Endothelial cell of umbilical vein (primary cell): ENCODE measurements at regions not wholly inside any gene's neighbourhood (a gene's known extent, or its start where the extent isn't known, plus 50 kb on each side); places are given as distances from the start of the nearest gene placed in this dataset.

Source experiments
- BruUV-seq: library from RNA; stranded (reverse); fragments of 400-500 nt; replicated peaks from 2 replicates; lab custom pipeline; 2021; lab: Mats Ljungman, UMichigan
- CTCF ChIA-PET: fragments of 300-600, 350-600 bp; sonication (Branson Sonifier 250); formaldehyde crosslinking; loops from one replicate; lab custom pipeline; 2021; ENCODE audit warnings: antibody characterized with exemption, inconsistent platforms; lab: Charles Lee
- POLR2A ChIA-PET: fragments of 300-600, 350-600 bp; sonication (Branson Sonifier 250); formaldehyde crosslinking; loops from one replicate; lab custom pipeline; 2021; ENCODE audit warnings: antibody characterized with exemption, inconsistent platforms; lab: Charles Lee
- DNase-seq: peaks from one replicate; pipeline ENCODE4 v3.0.0-alpha.2; 2011; ENCODE audit warnings: low read depth, low spot score
- FAIRE-seq: peaks from 2 replicates; lab custom pipeline; 2011; peaks lifted over from hg19 to GRCh38; lab: Jason Lieb, UNC
- H2AFZ ChIP-seq: 2 replicates; pipeline ENCODE4 v1.6.0; 2012; ENCODE audit warnings: low read depth, low read length, control low read depth, inconsistent platforms
- H3K27ac ChIP-seq: 2 replicates; pipeline ENCODE4 v1.5.1; 2011; ENCODE audit warnings: low read depth, mild to moderate bottlenecking, control low read depth, low read length, moderate library complexity; ENCODE audit not compliant: insufficient read depth
- H3K27me3 ChIP-seq, 2 experiments: 2 replicates each; pipeline versions ENCODE4 v1.6.0 to v1.6.1; 2011; ENCODE audit warnings: low read length in 2 of 2, mixed read lengths in 1 of 2; ENCODE audit not compliant: control insufficient read depth in 2 of 2, insufficient read depth in 2 of 2
- H3K36me3 ChIP-seq, 2 experiments: 2 replicates in 1 of 2; 3 replicates in 1 of 2; pipeline ENCODE4 v1.5.1; 2011; ENCODE audit warnings: low read length in 2 of 2, mild to moderate bottlenecking in 1 of 2, moderate library complexity in 1 of 2; ENCODE audit not compliant: control insufficient read depth in 2 of 2, insufficient read depth in 2 of 2; ENCODE audit errors: extremely low read depth in 1 of 2
- H3K4me1 ChIP-seq: 3 replicates; pipeline ENCODE4 v1.5.1; 2011; ENCODE audit warnings: mild to moderate bottlenecking, low read length; ENCODE audit not compliant: control insufficient read depth, insufficient read depth; ENCODE audit errors: extremely low read depth
- H3K4me2 ChIP-seq: 2 replicates; pipeline ENCODE4 v1.6.1; 2011; ENCODE audit warnings: low read length, control low read depth, mixed read lengths; ENCODE audit not compliant: insufficient read depth
- H3K4me3 ChIP-seq, 3 experiments: fragments of 200-600 bp in 1 of 3; sonication (generic), shearing (Covaris generic) in 1 of 3; replicated peaks in 1 of 3; 2 replicates each; pipeline ENCODE4 v1.5.1; 2011 to 2016; ENCODE audit warnings: control low read depth in 3 of 3, low read length in 3 of 3, mild to moderate bottlenecking in 2 of 3, inconsistent platforms in 1 of 3, low read depth in 1 of 3, moderate library complexity in 1 of 3; ENCODE audit not compliant: insufficient read depth in 1 of 3
- H3K79me2 ChIP-seq: 2 replicates; pipeline ENCODE4 v1.6.0; 2012; ENCODE audit warnings: low read length, inconsistent platforms; ENCODE audit not compliant: control insufficient read depth, insufficient read depth
- H3K9ac ChIP-seq: replicated peaks from 2 replicates; pipeline ENCODE3; 2011; ENCODE audit warnings: low read length, control low read depth; ENCODE audit not compliant: insufficient read depth; ENCODE audit errors: extremely low read depth
- H3K9me1 ChIP-seq: replicated peaks from 3 replicates; pipeline ENCODE4 v1.6.0; 2011; ENCODE audit warnings: mild to moderate bottlenecking, low read length; ENCODE audit not compliant: control insufficient read depth, insufficient read depth; ENCODE audit errors: extremely low read depth
- H3K9me3 ChIP-seq: replicated peaks from 2 replicates; pipeline ENCODE4 v1.5.1; 2012; ENCODE audit warnings: low read length, inconsistent platforms; ENCODE audit not compliant: control insufficient read depth, insufficient read depth
- H4K20me1 ChIP-seq: replicated peaks from 2 replicates; pipeline ENCODE3; 2011; ENCODE audit warnings: mild to moderate bottlenecking, low read length; ENCODE audit not compliant: control insufficient read depth, insufficient read depth; ENCODE audit errors: extremely low read depth
- CTCF ChIP-seq, 2 donors: IDR thresholded peaks; 1 replicate in 1 of 2; 2 replicates in 1 of 2; pipeline ENCODE4 v1.5.1; 2011; ENCODE audit warnings: low read length in 2 of 2, mild to moderate bottlenecking in 2 of 2, moderate library complexity in 2 of 2, control low read depth in 1 of 2, inconsistent platforms in 1 of 2, low read depth in 1 of 2; ENCODE audit not compliant: insufficient read depth in 1 of 2; ENCODE audit errors: extremely low read depth in 1 of 2
- EZH2 ChIP-seq: IDR thresholded peaks from 2 replicates; pipeline ENCODE4 v1.6.1; 2012; ENCODE audit warnings: borderline replicate concordance, low read depth, mild to moderate bottlenecking, moderate library complexity, low read length, inconsistent platforms; ENCODE audit not compliant: severe bottlenecking
- FOS ChIP-seq: IDR thresholded peaks from 2 replicates; pipeline ENCODE4 v1.6.1; 2011; ENCODE audit warnings: mild to moderate bottlenecking, low read length, moderate library complexity, borderline replicate concordance; ENCODE audit not compliant: insufficient read depth
- GATA2 ChIP-seq: IDR thresholded peaks from 2 replicates; pipeline ENCODE4 v1.7.0; 2011; ENCODE audit warnings: low read depth, mild to moderate bottlenecking, moderate library complexity, mixed read lengths, low read length; ENCODE audit not compliant: insufficient read length, insufficient read depth
- JUN ChIP-seq: IDR thresholded peaks from 2 replicates; pipeline ENCODE4 v1.6.1; 2011; ENCODE audit warnings: borderline replicate concordance, low read depth; ENCODE audit not compliant: insufficient read length, insufficient read depth
- MAX ChIP-seq: IDR thresholded peaks from 2 replicates; pipeline ENCODE4 v1.6.1; 2011; ENCODE audit not compliant: insufficient read depth, insufficient read length
- MYC ChIP-seq: IDR thresholded peaks from one replicate; pipeline ENCODE4 v1.6.1; 2011; ENCODE audit warnings: mild to moderate bottlenecking, low read depth, low read length
- POLR2A ChIP-seq: IDR thresholded peaks from 2 replicates; pipeline ENCODE4 v1.6.1; 2012; ENCODE audit warnings: low read depth, mild to moderate bottlenecking, control low read depth, low read length
- POLR2AphosphoS5 ChIP-seq: IDR thresholded peaks from 2 replicates; pipeline ENCODE4 v1.6.1; 2012; ENCODE audit warnings: low read depth, mild to moderate bottlenecking, control low read depth, low read length, moderate library complexity; ENCODE audit not compliant: insufficient read depth
- dilution Hi-C: fragments of 300-500 bp; cut with MboI; formaldehyde crosslinking; loops from one replicate; pipeline ENCODE4 v1.15.0; 2019; ENCODE audit warnings: low sequenced_read_pairs; ENCODE audit not compliant: extremely low pct_ligation_motif_present
- intact Hi-C: fragments of 100-400 bp; cut with micrococcal nuclease; formaldehyde crosslinking; loops from one replicate; pipeline ENCODE4 v1.10.0; 2022

DNA sequence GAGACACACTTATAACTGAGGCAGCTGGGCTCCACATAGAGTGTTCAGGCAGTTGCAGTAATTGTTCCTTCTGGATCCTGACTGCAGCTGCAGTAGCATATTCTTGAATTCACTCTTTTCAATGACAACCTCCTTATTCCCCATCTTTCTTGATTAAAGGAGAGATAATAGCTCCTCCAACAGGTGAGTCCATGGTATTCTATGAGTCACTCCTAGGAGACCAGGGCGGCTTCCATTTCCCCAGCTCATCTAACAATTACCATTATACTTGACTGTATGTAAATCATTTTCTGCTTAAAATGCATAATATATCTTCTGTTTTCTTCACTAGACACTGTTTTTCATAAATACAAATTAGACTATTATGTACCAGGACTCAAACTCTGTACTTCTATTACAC lies 62.4 kb downstream of the TENT5A start:
- Histone ChIP-seq H3K9me3 (no peaks in the 10 kb centered on the region), H4K20me1 (no peaks in the 10 kb centered on the region), H3K4me2 (no peak overlapping the region), H3K27me3 (no peaks in the 10 kb centered on the region), H3K36me3 (no peaks in the 10 kb centered on the region), H3K4me3 (no peak overlapping the region), H3K27ac (no peak overlapping the region), H3K79me2 (no peaks in the 10 kb centered on the region), H3K9me1 (no peaks in the 10 kb centered on the region), H3K4me1 (no peaks in the 10 kb centered on the region), H3K9ac (no peak overlapping the region), H2AFZ (no peak overlapping the region)
- dilution Hi-C loops (no loop called here), intact Hi-C loops (no loop called here)
- ChIA-PET CTCF (no interaction called here), POLR2A (no interaction called here)
- TF ChIP-seq POLR2A (no peak), CTCF (IDR thresholded peaks at IDR 0.05; ENCODE audit: extremely low read depth in 1 of 2, insufficient read depth in 1 of 2, low read depth in 1 of 2, low read length in 2 of 2) (no peak), POLR2AphosphoS5 (no peak), EZH2 (no peak), MAX (no peak), MYC (no peak)
- DNase-seq (no peak), FAIRE-seq (no peak)
- BruUV-seq = no TSS peak

DNA sequence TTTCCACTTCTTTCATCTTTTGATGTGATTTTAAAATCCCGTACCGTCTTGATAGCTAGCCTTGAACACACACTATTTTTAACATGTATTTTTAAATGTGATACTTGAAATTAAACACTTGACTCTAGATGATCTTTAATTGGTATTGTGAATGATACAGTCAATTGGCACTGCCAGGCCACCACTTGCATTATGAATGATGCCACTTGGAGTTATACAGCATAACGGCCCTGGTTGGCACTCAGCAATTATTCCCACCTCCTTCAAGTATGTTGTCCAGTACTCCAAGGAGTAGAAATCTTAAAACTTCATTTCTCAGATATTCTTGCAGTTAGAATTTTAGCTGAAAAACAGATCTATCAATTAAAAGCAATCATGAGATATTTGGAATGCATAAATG lies 62.9 kb downstream of the TENT5A start:
- Histone ChIP-seq H3K27ac (no peak overlapping the region), H4K20me1 (no peaks in the 10 kb centered on the region), H3K9me3 (no peaks in the 10 kb centered on the region), H3K36me3 (no peaks in the 10 kb centered on the region), H3K4me2 (no peak overlapping the region), H2AFZ (no peak overlapping the region), H3K9me1 (no peaks in the 10 kb centered on the region), H3K4me3 (no peak overlapping the region), H3K4me1 (no peaks in the 10 kb centered on the region), H3K79me2 (no peaks in the 10 kb centered on the region), H3K27me3 (no peaks in the 10 kb centered on the region), H3K9ac (no peak overlapping the region)
- ChIA-PET POLR2A (no interaction called here), CTCF (no interaction called here)
- no peak for FAIRE-seq
- intact Hi-C loops = no loop called here
- no peak for DNase-seq
- dilution Hi-C loops = no loop called here
- TF ChIP-seq JUN (no peak), EZH2 (no peak), FOS (no peak), CTCF (IDR thresholded peaks at IDR 0.05; ENCODE audit: extremely low read depth in 1 of 2, insufficient read depth in 1 of 2, low read depth in 1 of 2, low read length in 2 of 2) (no peak), POLR2AphosphoS5 (no peak), MYC (no peak), MAX (no peak), GATA2 (no peak), POLR2A (no peak)
- BruUV-seq = no TSS peak
